GM18873 (cell line): ENCODE measurements at regions not wholly inside any gene's neighbourhood (a gene's known extent, or its start where the extent isn't known, plus 50 kb on each side); places are given as distances from the start of the nearest gene placed in this dataset.
"Not testable (repeated sequence)": the region's sequence is repeated elsewhere in the genome, so short reads cannot be mapped to it uniquely, and the experiment has no call there.

Experiments
- ATAC-seq: cut with Tn5 transposase; IDR thresholded peaks from one replicate; pipeline ENCODE4 v1.9.1; 2021; ENCODE audit warnings: mild to moderate bottlenecking, moderate library complexity, moderate number of reproducible peaks; ENCODE audit not compliant: unreplicated experiment, low FRiP score

- no peak for ATAC-seq
Measured at GRCh38 chr3:18195836-18196235, 229.3 kb downstream of the SATB1 start.

- no peak for ATAC-seq
Measured at GRCh38 chr3:18194431-18194830, 230.7 kb downstream of the SATB1 start.

DNA sequence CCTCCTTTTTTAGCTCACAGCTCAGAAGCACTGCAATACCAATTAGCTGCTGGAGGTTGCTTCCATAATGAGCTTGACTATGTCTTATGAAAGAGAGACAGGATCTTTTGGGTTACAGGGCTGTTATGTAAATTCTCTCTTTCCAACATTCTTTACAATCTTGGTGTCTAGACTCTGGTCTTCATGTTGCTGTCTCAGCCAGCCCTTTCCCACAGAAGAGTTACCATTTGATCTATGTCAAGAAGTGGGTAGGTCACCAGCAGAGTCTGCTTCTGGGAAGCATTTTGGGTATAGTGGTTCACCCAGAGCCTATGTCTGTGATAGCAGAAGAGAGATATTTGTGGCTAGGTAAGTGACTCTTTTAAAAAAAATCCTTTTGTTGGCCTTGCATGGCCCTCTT lies 234.5 kb downstream of the SATB1 start:
- ATAC-seq = no peak

- ATAC-seq = no peak
Measured at GRCh38 chr3:18189282-18190050, 235.7 kb downstream of the SATB1 start.

GRCh38 chr3:18188491-18188890 lies 236.6 kb downstream of the SATB1 start:
- ATAC-seq = no peak

DNA sequence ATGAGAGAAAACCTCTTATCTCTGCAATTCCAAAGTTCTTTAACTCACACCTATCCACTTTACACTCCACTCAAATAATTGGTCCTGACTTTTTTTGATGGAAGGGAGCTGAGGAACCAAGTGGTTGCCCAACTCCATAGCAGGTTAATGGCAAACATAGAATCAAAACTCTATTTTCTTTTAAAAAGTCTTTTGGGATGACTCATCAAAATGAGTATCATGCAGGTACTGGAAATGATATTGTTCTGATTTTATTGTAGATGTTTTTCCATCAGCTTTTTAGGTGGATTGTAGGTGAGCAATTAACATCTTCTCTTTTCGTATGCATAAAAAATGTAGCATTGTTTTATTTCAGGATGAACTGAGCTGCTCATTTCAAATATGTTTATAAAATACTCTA lies 239.5 kb downstream of the SATB1 start:
- ATAC-seq = no peak

GRCh38 chr3:18182923-18183322 lies 242.2 kb downstream of the SATB1 start:
- not testable (repeated sequence) for ATAC-seq

DNA sequence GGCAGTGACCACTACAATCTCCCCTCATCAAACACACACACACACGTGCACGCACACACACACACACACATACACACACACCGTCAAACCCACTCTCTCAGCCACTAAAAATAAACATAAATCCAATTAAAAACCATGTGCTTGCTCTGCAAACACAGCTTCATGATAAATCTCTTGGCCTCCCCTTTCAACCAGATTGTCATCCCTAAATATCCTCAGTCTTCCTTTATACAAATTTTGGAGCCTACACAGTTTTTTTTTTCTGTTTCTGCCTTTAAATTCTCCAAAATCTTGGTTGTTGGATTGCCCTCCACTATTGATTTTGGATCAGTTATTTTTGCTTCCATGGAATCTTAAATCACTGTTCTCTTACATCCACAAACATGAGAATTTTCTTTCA lies 245.6 kb downstream of the SATB1 start:
- ATAC-seq = no peak

GRCh38 chr3:18177271-18177670 lies 247.9 kb downstream of the SATB1 start:
- no peak for ATAC-seq

- not testable (repeated sequence) for ATAC-seq
Measured at GRCh38 chr3:18173891-18174290, 251.2 kb downstream of the SATB1 start.

- ATAC-seq = no peak
Measured at GRCh38 chr3:18159681-18160080, 265.5 kb downstream of the SATB1 start.

DNA sequence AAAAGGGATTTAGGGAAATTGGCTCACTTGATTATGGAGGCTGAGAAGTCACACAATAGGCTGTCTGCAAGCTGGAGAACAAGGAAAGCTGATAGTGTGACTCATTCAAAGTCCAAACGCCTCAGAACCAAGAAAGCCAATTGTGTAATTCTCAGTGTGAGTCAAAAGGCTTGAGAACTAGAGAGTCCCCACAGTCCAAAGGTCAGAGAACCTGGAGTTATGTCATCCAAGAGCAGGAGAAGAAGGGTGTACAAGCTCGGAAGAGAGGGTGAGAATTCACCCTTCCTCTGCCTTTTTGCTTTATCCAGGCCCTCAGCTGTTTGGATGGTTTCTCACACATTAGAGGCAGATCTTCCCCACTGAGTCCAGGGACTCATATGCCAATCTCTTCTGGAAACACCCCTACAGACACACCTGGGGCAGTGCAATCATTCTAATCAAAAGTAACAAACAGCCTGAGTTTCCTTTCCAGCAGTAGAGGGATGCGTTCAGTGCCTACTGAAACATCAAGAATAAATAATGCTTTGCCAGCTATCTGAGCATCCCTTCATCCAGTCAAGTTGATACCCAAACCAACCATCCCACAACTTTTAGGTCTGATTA lies 271.5 kb downstream of the SATB1 start:
- no peak for ATAC-seq

- ATAC-seq = no peak
Measured at GRCh38 chr3:18151199-18151598, 273.9 kb downstream of the SATB1 start.

- ATAC-seq = no peak
Measured at GRCh38 chr3:18149935-18150334, 275.2 kb downstream of the SATB1 start.

DNA sequence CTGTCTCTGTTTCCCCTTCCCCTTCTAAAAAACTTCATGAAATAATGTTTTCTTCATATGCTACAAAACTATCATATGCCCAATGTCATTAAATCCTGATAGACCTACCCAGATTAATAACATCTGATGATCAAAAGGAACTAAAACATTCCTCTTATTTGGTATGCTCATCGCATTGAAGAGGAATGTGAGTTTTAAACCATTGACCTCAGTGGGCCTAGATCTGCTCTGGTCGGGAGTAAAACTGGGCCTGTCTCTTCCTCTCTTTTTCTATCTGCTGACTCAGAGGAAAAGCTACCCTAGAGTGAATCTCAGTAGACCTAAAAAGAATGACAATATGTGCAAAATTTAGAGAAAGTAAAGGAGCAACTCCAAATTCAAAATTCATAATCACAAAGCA lies 275.8 kb downstream of the SATB1 start:
- no peak for ATAC-seq

DNA sequence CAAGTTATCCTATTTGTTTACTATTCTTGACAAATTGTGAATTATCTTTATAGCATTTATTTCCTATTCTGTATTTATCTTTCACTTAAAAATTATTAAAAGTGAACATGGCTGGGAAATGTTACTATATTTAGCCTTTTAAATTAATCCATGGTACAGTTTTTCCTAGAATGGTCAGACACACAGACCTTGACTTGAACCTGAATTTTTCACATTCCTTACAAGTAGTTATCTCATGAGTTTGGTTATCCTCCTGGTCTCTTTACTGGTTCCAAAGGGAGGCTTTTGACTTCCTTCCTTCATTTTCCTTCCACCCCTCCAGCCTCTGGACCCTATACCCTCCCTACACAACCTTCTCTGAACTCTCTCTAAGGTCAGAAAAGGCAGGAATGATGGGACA lies 280.6 kb downstream of the SATB1 start:
- ATAC-seq = no peak

DNA sequence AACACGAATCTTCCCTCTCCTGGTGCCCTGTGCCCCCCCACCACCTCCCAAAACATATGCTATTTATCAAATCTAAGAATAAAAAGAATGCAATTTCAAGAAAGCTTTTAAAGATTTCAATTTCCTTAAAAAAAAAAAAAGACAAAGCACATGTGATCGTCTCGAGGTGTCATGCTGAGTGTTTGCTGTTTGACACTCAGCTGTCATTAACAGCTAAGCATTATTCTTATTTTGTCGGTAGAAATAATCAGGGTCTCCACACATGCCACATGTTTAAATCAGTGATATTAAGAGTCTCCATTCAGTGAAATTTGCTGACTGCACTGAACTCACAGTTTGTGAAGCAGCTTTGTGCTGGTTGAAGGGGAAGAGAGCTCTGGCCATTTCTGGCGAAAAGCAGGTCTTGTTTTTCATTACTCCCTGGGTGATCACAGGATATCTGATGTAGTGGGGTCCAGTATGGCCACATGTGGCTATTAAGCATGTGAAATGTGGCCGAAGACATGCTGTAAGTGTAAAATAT lies 281.8 kb downstream of the SATB1 start:
- ATAC-seq = no peak

- ATAC-seq = no peak
Measured at GRCh38 chr3:18137958-18138357, 287.2 kb downstream of the SATB1 start.

- ATAC-seq = no peak
Measured at GRCh38 chr3:18135060-18135814, 289.9 kb downstream of the SATB1 start.

DNA sequence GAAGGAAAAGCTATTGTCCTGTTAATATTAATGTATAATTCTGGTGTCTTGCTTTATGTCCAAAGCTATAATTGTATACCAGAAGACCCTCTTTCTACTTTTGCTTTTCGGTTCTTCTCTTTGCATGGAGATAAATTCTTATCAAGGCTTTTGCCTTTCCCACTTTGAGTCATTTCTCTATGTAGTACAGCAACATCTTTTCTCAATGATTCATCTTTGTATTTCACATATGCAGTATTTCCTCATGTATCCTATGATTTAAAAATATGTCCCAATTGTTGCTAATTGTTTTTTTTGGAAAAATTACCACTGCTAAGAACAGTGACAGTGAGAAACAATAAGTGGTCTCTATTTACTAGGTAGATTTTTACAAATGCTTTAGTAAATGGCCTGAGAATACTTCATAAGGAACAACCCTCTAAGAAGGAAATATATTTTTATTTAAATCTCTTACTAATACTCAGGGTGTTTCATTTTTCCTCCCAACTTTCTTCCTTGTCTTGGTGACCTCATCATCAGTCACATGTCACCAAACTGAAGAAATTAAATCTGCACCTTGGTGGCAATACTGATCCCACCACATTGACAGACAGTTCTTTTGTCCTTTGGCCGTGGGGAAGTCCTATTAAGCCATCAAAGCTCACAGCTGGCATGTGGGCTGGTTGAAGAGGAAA lies 290.6 kb downstream of the SATB1 start:
- ATAC-seq = no peak

DNA sequence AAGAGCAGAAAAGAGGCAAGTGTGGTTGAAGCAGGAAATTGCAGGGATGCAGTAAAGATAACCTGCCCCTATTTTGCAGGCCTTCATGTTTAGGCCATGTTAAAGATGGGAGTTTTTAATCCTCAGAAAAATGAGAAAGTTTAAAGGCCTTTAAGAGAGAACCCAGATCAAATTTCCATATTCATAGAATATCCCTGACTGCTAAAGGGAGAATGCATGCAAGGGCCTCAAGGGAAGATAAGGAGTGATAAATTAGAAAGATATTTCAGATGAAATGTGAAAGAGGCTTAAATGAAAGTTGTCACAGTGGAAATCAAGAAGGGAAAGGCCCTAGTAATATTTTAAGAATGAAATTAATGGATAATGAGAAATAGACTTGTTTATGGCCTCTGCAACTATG lies 292.1 kb downstream of the SATB1 start:
- ATAC-seq = no peak
